HG02763 (cell line): ENCODE measurements at regions not wholly inside any gene's neighbourhood (a gene's known extent, or its start where the extent isn't known, plus 50 kb on each side); places are given as distances from the start of the nearest gene placed in this dataset.

ENCODE experiments used
- ATAC-seq: cut with Tn5 transposase; IDR thresholded peaks from one replicate; pipeline ENCODE4 v1.9.1; 2021; ENCODE audit warnings: mild to moderate bottlenecking, moderate library complexity; ENCODE audit not compliant: unreplicated experiment

DNA sequence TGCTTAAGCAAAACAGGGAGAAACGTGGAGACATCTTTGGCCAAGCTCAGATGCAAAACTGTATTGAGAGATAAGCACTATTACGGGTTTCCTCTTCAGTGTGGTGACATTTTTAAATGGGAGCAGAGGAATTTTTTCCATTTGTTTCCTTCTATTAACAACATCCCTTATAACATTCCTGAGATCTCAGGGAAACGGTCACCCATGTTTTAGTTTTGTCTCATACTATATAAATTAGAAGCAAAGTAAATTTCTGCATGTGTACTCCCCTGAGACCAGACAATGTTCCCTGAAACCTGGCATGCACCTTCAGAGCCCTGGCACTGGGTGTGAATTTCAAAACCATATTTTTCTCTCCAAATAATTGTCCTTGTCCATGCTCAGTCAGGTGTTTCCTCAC is 57.6 kb upstream of the RNF152 start:
- ATAC-seq = no peak

DNA sequence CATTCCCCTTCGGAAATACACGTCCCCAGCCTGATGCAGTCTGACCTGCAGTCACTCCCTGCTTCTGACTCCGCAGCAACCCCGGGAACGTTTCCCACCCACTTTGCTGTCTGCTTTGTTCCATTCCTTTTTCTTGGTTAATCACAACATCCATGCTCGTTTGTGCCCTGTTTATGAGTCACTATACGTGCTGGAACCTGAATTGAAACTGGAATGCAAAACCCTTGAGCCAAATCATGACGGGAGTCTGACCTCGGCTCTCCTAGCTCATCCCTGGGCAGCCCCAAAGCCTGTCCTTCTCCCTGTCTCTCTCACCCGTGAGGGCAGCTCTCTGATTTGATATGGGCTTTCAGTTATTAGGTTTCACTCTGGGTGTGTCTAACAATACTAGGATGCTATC is 57.1 kb upstream of the RNF152 start:
- no peak for ATAC-seq

DNA sequence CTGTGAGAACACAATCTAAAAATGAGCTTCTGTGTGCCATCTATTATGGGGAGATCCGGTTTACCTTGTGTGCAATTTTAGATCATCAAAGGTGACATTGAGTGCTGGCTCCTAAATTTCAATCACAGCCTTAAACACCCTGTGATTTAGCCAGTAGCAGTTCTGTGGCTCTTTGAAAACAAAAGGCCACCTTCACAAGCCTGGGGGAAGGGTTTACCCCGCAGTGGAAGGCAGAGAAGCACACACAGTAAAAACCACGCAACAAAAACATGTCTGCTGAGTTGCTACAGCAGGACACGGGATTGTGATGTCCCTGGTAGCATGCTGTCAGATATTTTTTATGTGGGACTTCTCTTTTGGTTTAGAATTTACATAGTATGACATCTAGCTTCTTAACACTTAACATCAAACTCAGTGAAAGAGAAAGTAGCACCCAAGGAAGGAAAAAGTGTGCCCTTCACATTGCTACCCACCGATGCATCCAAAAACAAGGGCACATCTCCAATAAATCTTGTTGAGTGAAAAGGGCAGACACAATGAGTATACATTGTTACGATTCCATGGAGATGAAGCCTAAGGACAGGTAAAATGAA is 56.1 kb upstream of the RNF152 start:
- ATAC-seq = no peak

DNA sequence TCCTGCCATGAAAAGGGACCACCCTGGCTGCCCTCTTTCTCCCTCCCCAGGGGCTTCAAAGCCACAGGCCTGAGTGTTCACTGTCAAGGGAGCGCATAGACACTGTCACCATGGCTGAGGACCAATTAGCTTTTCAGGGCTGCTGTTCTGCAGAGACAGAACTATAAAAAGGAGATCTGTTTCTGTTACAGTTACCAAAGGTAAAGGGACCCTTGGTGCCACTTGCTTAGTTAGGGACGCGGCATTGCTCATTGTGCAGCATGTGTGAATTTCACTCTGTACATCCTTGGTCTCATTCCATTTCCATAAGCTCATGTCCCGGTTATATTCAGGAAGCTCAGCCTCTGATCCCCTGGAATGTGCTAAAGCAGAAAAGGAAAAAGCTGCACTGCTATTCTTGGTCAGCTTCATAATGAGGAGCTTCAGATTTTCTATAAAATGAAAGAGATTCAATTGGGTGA is 55.5 kb upstream of the RNF152 start:
- no peak for ATAC-seq

DNA sequence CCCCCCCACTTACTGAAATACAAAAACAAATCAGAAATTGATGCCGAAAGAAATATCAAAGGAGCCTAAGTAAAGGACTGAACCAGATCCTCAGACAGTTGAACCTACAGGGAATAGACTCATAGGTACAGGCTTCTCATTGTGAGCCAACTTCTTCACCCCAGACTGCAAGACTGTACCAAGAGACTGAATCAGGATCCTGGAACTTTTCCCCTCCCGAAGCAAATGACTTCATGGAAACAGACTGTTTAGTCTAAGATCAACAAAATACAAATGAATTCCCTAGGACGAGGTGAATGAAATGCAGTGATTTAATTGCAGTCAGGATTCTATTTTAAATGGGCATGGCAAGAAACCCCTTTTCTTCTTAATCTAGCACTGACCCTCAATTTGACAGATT is 53.6 kb upstream of the RNF152 start:
- no peak for ATAC-seq

DNA sequence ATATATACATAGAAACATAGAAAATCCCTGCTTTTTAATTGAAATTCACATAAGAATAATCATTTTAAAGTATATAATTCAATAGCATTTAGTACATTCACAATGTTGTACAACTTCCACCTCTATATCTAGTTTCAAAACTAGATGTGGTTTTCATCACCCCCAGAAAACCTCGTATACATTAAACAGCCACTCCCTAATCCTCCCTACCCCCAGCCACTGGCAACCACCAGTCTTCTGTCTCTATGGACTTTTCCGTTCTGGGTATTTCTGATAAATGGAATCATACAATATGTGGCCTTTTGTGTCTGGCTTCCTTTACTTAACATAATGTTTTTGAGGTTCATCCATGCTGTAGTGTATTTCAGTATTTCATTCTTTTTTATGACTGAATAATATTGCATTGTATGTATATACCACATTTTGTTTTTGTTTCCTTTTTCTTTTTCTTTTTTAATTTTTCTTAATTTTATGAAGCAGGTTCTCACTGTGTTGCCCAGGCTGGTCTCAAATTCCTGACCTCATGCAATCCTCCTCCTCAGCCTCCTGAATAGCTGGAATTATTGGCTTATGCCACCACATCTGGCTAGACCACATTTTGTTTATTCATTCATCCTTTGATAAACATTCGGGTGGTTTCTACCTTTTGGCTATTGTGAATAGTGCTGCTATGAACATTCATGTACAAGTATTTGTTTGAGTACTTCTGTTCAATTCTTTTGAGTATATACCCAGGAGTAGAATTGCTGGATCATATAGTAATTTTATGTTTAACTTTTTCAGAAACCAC is 50.6 kb upstream of the RNF152 start:
- ATAC-seq = no peak
